ENCODE measurements at regions not wholly inside any gene's neighbourhood (a gene's known extent, or its start where the extent isn't known, plus 50 kb on each side); places are given as distances from the start of the nearest gene placed in this dataset.

DNA sequence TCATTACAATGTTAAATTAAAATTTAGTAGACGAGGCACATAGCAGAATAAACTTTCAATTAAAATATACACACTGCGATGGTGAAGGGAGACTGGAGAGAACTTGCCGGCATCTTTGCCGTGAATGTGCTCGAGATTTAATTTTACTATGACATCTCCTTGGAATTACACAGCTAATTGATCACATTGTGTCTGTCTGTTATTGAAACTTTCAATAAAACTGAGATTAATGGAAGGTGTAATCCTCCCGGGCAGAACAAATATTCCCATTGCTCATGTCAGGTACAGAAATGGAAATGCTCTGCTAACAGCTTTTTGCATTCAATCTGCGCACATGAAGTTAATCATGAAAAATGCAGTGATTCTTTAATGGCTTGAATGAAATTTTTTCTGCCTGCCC lies 210.1 kb upstream of the NLRP1 start:
- no peak overlapping the region for H3K4me3 ChIP-seq (ENCODE audit: insufficient read depth, low read depth, low read length)
- peaks cover 7% of the 10 kb centered on the region for H3K4me1 ChIP-seq (ENCODE audit: insufficient read depth, low read length)
- peaks cover 51% of the 10 kb centered on the region for H3K27me3 Mint-ChIP-seq (ENCODE audit: low read depth, unreplicated experiment)
- FAIRE-seq (no peak), DNase-seq (ENCODE audit: low read depth) (no peak)
- no peaks in the 10 kb centered on the region for H3K36me3 ChIP-seq (ENCODE audit: insufficient read depth, low read length)
- H3K36me3 Mint-ChIP-seq (ENCODE audit: low read depth, unreplicated experiment): no peaks in the 10 kb centered on the region
- H3K9ac ChIP-seq (ENCODE audit: low read length): no peak overlapping the region
- peaks cover 9% of the 10 kb centered on the region for H3K9me3 Mint-ChIP-seq (ENCODE audit: unreplicated experiment)
- no peak overlapping the region for H3K27ac ChIP-seq (ENCODE audit: low read depth, low read length)
- TF ChIP-seq EZH2 (IDR thresholded peaks at IDR 0.05; ENCODE audit: insufficient read depth, low read length) (no peak), CTCF (IDR thresholded peaks at IDR 0.05; ENCODE audit: insufficient read depth, low read depth, low read length) (no peak)
- no peak overlapping the region for H3K4me2 ChIP-seq (ENCODE audit: low read length)
- H3K27ac Mint-ChIP-seq (ENCODE audit: unreplicated experiment): no peak overlapping the region
- peaks cover 10% of the 10 kb centered on the region for H3K4me1 Mint-ChIP-seq (ENCODE audit: low read depth, unreplicated experiment)
- H2AFZ ChIP-seq (ENCODE audit: low read depth, low read length): no peak overlapping the region
- no peaks in the 10 kb centered on the region for H4K20me1 ChIP-seq (ENCODE audit: insufficient read depth, low read length)
- no peak overlapping the region for H3K4me3 Mint-ChIP-seq (ENCODE audit: unreplicated experiment)
- H3K9me3 ChIP-seq (ENCODE audit: insufficient read depth, low read depth, low read length): peaks cover 5% of the 10 kb centered on the region
- peaks cover 12% of the 10 kb centered on the region for H3K27me3 ChIP-seq (ENCODE audit: insufficient read depth, low read length)
- no peaks in the 10 kb centered on the region for H3K79me2 ChIP-seq (ENCODE audit: insufficient read depth, low read length)

DNA sequence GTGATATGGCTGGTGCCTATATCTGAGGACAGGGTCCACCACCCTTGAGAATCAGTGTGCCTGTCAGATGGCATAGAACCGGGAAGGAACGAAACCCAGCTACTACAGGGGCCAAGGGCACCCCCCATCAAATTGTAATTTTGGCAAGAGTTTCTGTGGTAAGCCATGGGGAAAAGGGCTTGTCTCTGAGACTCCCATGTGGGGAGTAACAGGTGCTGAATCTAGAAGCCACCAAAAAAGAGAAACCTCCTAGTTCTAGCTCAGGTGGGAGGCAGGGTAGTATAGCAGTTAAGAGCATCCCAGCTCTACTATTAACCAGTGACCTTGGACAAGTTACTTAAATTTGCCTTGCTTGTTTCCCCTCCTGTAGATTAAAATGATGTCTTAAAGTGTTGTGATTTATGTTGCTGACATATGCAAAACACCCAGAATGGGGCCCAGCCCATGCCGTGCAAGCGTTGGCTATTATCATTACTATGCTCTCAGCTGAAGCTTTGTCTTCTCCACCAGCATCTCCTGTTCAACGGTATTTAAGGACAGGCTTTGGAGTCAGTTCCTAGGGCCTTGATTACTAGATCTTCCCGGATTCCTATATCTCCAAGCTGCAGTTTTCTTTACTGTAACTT lies 210.7 kb upstream of the NLRP1 start:
- no peaks in the 10 kb centered on the region for H3K79me2 ChIP-seq (ENCODE audit: insufficient read depth, low read length)
- Mint-ChIP-seq H3K27me3 (ENCODE audit: low read depth, unreplicated experiment) (peaks cover 50% of the 10 kb centered on the region), H3K4me1 (ENCODE audit: low read depth, unreplicated experiment) (peaks cover 10% of the 10 kb centered on the region), H3K36me3 (ENCODE audit: low read depth, unreplicated experiment) (no peaks in the 10 kb centered on the region), H3K9me3 (ENCODE audit: unreplicated experiment) (peaks cover 11% of the 10 kb centered on the region), H3K4me3 (ENCODE audit: unreplicated experiment) (no peak overlapping the region), H3K27ac (ENCODE audit: unreplicated experiment) (no peak overlapping the region)
- H3K27ac ChIP-seq (ENCODE audit: low read depth, low read length): no peak overlapping the region
- H3K9me3 ChIP-seq (ENCODE audit: insufficient read depth, low read depth, low read length): peaks cover 5% of the 10 kb centered on the region
- H2AFZ ChIP-seq (ENCODE audit: low read depth, low read length): no peak overlapping the region
- H3K9ac ChIP-seq (ENCODE audit: low read length): no peak overlapping the region
- H3K36me3 ChIP-seq (ENCODE audit: insufficient read depth, low read length): no peaks in the 10 kb centered on the region
- H3K4me1 ChIP-seq (ENCODE audit: insufficient read depth, low read length): peaks cover under 1% of the 10 kb centered on the region
- no peaks in the 10 kb centered on the region for H4K20me1 ChIP-seq (ENCODE audit: insufficient read depth, low read length)
- no peak for FAIRE-seq
- peaks cover 14% of the 10 kb centered on the region for H3K27me3 ChIP-seq (ENCODE audit: insufficient read depth, low read length)
- DNase-seq (ENCODE audit: low read depth): no peak
- no peak for TF ChIP-seq CTCF (IDR thresholded peaks at IDR 0.05; ENCODE audit: insufficient read depth, low read depth, low read length)
- TF ChIP-seq EZH2 (IDR thresholded peaks at IDR 0.05; ENCODE audit: insufficient read depth, low read length): no peak
- H3K4me3 ChIP-seq (ENCODE audit: insufficient read depth, low read depth, low read length): no peak overlapping the region
- H3K4me2 ChIP-seq (ENCODE audit: low read length): no peak overlapping the region

DNA sequence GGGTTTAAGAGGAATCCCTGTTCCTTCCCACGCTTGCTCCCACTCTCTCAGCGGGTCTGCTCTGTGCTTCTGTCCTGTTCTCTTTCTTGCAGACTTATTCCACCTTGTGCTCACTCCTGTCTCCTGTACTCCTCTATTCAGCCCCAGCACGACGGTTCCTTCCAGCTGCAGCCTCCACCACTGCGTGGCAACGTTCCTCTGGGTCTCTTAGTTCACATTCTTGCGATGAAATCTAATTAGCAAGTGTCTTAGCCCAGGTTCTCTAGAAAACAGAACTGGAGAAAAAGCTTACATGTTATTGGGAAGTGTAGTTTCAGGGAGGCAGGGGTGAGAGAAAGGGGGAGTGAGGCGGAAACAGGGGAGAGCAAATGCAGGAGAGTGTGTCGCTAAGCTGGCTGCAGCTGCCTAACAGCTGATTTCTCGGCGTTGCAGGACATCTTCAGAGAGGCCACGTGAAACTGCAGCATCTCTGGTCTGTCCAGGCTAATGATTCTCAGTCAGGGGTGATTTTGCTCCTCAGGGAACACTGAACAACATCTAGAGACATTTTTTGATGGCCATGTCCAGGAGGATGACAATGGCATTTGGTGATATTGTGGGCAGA lies 213.2 kb upstream of the NLRP1 start:
- Mint-ChIP-seq H3K9me3 (ENCODE audit: unreplicated experiment) (peaks cover 9% of the 10 kb centered on the region), H3K4me1 (ENCODE audit: low read depth, unreplicated experiment) (peaks cover 10% of the 10 kb centered on the region), H3K27ac (ENCODE audit: unreplicated experiment) (no peak overlapping the region), H3K27me3 (ENCODE audit: low read depth, unreplicated experiment) (peaks cover 43% of the 10 kb centered on the region), H3K36me3 (ENCODE audit: low read depth, unreplicated experiment) (no peaks in the 10 kb centered on the region), H3K4me3 (ENCODE audit: unreplicated experiment) (peak overlapping the region; percentile 23)
- no peak for DNase-seq (ENCODE audit: low read depth)
- TF ChIP-seq CTCF (IDR thresholded peaks at IDR 0.05; ENCODE audit: insufficient read depth, low read depth, low read length) (no peak), EZH2 (IDR thresholded peaks at IDR 0.05; ENCODE audit: insufficient read depth, low read length) (no peak)
- no peak overlapping the region for H3K4me2 ChIP-seq (ENCODE audit: low read length)
- no peaks in the 10 kb centered on the region for H4K20me1 ChIP-seq (ENCODE audit: insufficient read depth, low read length)
- H3K27ac ChIP-seq (ENCODE audit: low read depth, low read length): no peak overlapping the region
- no peaks in the 10 kb centered on the region for H3K36me3 ChIP-seq (ENCODE audit: insufficient read depth, low read length)
- no peak for FAIRE-seq
- H3K4me1 ChIP-seq (ENCODE audit: insufficient read depth, low read length): no peaks in the 10 kb centered on the region
- H3K9me3 ChIP-seq (ENCODE audit: insufficient read depth, low read depth, low read length): peaks cover 5% of the 10 kb centered on the region
- H2AFZ ChIP-seq (ENCODE audit: low read depth, low read length): no peak overlapping the region
- peaks cover 11% of the 10 kb centered on the region for H3K27me3 ChIP-seq (ENCODE audit: insufficient read depth, low read length)
- no peaks in the 10 kb centered on the region for H3K79me2 ChIP-seq (ENCODE audit: insufficient read depth, low read length)
- no peak overlapping the region for H3K9ac ChIP-seq (ENCODE audit: low read length)
- H3K4me3 ChIP-seq (ENCODE audit: insufficient read depth, low read depth, low read length): no peak overlapping the region
